ENCODE measurements at regions not wholly inside any gene's neighbourhood (a gene's known extent, or its start where the extent isn't known, plus 50 kb on each side); places are given as distances from the start of the nearest gene placed in this dataset.
"Not testable (repeated sequence)": the region's sequence is repeated elsewhere in the genome, so short reads cannot be mapped to it uniquely, and the experiment has no call there.

DNA sequence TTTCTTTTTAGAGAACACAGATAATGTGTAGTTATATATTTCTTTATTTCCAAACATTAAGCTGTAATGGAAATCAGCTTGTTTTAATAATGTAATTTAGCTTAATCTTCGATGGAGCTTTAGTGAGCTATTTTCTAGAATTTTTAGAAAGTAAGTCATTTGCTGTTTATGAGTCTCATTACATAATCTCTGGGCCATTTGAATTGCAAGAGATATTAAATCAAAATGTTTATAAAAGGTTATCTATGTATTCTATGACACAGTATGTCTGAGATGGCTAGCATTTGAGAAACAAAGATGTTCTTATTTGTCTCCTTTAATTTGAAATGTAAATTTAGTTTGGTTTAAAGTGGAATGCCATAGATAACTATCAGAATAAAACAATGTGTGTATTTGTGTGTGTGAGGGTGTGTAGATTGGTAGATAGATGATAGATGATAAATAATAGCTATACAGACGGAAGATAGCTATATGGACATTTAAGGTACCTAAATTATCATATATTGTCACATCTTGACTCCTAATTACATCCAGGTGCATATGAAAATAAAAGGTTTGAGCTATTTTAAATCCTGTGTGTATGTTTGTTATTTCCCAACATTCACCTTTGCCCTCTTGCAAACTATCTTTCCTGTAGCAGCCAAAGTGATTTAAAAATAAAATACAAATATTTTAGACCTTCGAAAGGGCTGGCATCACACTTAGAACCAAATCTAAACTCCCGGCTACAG, 478.0 kb upstream of the KLF6 start:
- no peak for DNase-seq (ENCODE audit: low read depth)

DNA sequence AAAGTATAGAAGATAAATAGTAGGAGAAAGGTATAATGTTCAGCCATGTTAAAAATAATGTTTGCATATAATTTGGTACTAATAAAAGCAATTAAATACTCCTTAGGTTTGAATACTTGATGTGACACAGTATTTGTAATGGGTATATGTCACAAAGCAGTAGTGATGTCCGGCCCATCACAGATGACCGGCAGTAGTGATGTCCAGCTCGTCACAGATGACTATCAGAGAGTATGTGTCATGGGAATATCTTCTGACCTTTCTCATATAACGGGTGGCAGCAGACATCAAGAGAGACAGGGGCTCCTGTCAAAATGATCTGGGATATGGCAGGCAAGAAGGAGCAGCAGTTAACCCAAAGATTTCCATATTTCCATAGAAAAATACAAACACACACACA, 477.4 kb upstream of the KLF6 start:
- DNase-seq (ENCODE audit: low read depth): no peak

DNA sequence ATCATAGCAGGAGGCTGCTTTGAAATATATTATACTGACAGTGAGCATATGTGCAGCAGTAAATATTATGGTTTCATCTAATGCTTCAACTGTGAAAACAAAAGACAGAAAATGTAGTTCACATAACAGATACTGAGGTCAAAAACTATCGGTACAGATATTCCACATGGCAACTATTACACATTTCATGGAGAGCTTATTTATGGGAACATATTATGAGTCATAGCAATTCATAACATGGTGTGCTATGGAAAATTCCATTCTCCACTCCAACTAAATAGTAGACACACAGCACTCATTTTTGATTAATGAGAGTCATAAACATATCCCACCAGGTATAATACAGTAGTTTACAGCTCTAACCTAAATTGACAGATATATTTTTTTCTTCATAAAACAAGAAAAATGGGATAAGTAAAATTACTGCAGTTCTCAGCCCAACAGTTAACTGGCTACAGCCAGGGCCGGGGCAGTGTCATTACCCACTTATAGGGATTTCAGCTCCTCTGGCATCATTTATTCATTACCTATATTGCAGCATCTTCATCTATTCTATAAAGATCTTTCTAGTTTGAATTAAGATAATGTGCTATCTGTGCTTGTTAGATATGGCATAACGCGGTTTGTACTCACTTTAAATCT, 475.6 kb upstream of the KLF6 start:
- no peak for DNase-seq (ENCODE audit: low read depth)

DNA sequence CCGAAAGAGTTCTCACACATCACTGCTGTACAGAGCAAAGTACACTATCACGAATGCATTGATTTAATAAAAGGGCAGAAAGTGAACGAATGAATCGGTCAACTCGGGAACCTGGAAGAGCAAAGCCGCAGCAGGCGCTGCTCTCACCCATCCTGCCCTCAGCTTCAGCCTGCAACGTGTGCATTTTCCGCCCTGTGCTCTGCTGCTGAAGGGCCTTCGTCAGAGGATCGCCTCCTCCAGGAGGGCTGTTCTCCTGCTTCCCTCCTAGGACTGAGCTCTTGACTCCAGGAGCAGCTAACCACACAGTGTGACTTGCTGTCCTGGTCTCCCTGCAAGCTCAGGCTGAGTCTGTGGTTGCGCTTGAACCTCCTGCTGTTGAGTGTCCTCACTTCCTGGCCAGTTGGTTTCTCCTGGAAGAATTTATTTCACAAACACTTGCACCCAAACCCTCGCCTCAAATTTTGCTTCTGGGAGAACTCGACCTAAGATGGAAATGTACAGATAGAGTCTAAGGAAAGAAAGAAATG, 473.0 kb upstream of the KLF6 start:
- no peak for DNase-seq (ENCODE audit: low read depth)

DNA sequence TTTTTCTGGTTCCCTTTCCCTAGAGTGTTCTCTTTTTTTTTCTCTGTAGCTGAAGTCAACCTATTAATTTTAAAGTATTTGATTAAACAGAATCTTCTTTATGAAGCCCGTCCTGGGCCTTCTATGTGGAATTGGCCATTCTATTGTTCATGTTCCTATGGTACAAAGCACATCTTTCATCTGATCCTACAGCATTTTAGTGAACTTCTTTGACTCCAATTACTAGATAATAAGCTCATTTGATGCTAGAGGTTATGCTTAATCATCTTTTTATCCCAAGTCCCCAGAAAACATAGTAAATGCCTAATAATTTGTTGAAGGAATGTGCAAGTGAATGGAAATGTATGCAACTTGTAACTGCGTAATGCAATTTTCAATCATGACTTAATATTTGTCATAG, 472.0 kb upstream of the KLF6 start:
- no peak for DNase-seq (ENCODE audit: low read depth)

DNA sequence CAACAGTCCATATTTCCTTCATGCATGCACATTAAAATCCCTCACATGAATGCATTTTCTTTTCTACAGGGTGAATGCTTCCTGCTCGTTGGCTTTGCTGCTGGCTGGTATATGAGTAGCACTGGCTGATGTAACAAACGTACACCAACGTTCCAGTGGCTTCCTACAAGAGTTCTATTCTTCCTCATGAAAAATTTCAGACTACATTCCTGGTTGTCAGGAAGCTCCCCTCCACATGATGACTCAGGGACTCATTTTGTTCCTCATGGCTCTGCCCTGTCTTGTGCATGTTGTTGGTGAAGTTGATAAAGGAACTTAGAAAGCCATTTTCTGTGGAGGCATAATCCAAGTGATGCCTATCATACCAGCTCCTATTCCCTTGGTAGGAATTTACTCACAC, 470.7 kb upstream of the KLF6 start:
- no peak for DNase-seq (ENCODE audit: low read depth)

DNA sequence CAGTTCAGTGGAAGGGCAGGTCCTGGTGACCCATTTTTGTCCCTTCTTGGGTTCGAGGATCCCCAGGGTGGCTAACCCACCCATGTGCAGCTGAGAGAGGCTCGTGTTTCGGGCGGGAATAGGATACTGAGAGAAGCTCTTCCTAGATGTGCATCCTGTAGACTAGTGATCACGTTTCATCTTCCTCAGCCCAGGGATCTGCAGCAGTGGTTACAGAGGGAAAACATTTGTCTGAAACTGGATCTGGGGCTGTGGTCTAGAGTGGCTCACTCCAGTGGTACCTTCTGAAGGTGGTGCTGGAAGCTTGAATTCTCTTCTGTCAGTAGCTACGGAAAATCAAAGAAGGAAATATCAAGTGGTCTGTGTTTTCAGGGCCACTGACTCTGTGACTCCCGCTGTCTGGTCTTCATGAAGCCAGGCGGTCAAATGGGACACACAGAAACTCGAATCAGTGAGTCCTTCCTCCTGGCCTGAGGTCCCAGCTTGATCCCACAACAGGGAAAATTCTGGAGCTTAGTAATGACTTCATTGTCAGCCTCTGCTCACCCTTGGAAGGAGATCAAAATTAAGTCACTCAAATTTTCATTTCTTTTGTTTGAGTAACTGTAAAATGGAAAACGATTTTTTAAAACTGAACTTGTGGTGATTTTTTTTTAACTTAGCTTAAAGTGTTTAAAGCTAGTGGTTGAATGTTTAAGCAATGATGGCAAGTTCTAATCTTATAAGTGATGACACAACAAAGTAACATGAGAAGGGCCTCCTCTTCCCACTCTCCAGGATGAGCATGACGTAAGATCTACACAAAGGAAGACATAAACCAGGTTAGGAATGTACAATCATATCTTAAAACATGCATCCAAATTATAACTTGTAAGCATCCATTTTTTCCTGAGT, 469.3 kb upstream of the KLF6 start:
- DNase-seq (ENCODE audit: low read depth): no peak

DNA sequence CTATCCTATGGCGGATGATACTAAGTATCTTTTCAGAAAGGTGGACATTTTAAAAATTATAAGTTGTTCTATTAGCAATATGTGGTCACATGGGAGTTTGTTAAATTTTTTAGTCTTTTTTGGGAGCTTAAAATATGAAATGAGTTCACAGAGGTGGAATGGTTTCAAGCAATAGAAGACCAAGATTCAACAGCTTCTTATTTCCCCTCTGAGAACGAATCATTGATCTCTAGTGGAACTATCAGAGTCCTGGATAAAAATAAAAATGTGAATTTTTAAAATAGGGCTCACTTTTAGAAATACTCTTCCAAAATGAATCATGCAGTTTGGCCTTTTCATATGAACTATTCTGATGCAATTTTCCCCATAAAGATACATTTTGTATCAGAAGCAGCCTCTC, 467.7 kb upstream of the KLF6 start:
- DNase-seq (ENCODE audit: low read depth): no peak

DNA sequence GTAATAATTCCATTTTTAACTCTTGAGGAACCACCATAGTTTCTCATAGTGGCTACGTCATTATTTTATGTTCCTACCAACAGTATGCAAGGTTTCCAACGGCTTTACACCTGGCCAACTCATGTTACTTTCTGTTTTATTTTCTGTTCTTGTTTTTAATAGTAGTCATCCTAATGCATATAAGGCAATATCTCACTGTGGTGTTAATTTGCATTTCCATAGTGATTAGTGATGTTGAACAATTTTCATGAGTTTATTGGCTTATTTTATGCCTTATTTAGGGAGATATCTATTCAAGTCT, 465.5 kb upstream of the KLF6 start:
- no peak for DNase-seq (ENCODE audit: low read depth)

DNA sequence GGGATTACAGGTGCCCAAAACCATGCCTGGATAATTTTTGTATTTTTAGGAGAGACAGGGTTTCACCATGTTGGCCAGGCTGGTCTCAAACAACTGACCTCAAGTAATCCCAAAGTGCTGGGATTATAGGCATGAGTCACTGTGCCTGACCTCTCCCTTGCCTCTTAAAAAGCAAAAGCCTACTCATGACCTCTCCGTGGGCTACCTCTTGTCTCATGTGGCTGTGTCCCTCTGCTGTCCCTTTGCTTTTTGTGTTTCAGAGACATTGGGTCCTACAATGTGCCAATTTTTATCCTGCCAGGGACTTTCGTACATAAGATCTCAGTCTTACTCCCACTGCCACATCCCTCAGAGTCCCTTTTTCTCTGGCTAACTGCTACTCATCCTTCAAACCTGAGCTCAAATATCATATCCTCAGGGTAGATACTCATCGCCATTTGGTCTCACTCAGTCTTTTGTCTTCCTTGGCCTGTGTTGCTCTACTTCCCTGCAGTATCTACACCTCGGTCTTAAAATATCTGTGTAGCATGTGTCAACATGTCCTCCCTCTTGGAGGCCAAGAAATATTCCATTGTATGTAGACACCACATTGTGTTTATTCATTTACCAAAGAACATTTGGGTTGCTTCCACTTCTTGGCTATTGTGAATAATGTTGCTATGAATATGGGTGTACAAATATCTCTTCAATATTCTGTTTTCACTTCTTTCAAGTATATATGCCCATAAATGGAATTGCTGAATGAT, 465.0 kb upstream of the KLF6 start:
- DNase-seq (ENCODE audit: low read depth): no peak

DNA sequence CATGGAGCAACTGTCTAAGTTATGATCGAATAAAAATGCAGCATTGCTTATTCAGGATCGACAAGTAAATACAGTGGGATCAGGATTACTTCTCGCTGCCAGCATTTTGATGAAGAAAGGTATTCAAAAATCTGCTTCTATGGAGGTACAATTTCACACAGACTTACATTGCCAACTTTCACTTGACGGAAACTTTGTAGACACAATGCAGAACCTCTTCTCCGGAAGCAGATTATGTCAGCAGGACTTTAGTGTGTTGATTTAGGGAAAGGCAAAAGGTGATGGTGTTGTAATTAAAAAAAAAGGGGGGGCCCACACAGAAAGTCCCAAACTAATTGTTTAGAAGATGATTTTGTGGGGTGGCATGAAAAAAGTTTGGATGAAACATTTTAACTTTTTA, 462.4 kb upstream of the KLF6 start:
- DNase-seq (ENCODE audit: low read depth): no peak

DNA sequence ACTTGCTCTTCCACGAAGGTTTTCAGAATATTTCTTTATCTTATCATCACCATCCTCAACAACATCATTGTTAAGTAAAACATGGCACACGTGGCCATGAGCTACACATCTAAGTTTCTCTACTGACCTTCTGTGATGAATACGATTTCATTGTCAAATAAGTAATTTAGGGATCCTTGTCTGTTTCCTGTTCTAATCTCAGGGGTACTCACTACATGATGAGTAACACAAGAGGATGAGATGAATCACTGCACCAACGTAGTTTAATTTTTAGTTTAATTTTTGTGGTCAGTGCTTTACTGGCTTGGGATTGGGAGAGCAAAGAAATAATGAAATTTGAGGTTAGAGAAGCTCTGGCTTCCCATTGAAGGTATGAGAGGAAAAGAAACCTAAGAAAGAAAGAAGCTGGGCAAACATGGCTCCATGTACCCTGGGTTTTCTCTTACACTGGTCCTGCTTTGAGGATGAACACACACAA, 461.9 kb upstream of the KLF6 start:
- peak; percentile 83 for DNase-seq (ENCODE audit: low read depth)

DNA sequence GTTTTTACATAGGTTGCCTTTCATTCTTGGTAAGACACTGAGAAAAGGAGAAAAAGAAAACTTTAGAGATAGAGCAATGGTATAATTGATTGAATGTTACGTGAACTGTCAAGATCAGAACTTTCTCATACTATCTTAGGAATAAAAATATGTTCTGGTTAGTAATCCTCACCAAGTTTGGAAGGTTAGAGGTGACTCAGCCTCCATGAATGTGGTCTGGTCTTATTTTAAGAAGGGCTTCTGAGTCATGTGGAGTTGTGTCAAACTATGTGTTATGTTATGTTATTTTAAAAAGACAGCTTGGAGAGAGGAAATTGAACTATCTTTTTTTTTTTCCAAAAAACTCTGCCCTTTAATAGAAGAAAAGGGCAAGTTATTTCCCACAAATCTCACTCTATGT, 458.6 kb upstream of the KLF6 start:
- peak; percentile 94 for DNase-seq (ENCODE audit: low read depth)

DNA sequence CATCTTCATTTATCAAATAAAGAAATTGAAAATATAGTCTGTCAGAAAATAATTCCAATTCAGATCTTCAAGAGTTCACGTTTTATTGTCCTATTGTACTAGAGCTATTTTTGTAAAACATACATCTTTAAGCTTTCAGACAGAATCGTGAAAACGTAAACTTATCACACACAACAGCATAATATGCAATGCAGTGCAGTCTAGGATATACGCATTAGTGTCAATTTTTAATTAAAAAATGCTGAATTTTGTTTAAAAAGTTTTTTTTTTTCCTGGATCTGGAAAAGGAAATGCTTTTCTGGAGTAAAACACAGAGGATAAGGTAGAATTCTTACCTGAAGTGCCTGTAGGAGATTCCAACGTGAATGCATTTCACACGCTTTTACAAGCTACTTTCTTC, 458.2 kb upstream of the KLF6 start:
- DNase-seq (ENCODE audit: low read depth): no peak

DNA sequence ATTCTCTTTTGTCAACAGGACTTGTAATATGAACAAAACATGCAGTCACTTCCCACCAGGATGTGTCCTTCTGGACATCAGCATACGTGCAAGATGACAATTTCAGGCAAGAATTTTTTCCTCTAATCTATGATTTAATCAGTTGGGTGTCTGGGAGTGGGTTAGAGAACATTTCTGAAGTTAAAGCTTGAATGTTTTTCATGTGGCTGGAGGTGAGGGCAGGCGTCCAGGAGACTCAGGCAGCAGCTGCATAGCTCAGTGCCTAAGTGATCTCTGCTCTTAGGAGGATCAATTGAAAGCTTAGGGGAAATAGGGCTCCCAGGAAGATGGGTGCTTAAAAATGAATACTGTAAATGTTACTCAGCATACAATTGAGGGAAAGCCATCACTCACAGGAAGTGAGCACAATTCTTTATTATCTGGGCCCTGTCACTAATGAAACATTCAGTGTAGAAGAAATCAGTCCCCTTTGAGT, 457.6 kb upstream of the KLF6 start:
- peak; percentile 76 for DNase-seq (ENCODE audit: low read depth)

DNA sequence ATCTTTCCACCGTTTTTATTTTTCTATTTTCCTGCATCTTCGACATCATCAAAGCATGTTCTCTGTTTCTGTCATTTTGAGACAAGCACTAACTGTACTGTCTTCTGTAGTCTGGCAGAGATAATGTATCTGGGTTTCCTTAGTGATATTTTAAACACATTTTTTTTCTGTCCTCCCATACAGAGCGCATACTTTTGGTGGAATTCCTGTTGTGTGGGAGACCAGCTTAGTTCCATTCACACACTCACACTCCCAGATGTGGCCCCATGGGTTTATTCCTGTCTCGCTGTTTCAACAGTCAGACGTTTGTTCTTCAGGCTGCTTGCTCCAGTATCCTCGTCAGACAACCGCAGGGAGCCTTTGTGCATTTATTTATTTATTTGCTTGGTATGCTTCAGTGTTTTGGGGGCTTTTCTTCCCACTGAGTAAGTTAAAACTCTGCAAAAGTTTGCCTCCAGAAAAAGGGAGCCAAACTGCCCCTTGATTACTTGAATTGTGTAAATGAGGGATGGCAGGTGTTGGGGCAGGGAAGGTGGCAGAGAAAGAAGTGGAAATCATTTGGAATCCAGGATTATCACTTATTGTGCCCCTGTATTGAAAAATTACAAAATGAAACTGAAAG, 456.8 kb upstream of the KLF6 start:
- DNase-seq (ENCODE audit: low read depth): peak; percentile 98

DNA sequence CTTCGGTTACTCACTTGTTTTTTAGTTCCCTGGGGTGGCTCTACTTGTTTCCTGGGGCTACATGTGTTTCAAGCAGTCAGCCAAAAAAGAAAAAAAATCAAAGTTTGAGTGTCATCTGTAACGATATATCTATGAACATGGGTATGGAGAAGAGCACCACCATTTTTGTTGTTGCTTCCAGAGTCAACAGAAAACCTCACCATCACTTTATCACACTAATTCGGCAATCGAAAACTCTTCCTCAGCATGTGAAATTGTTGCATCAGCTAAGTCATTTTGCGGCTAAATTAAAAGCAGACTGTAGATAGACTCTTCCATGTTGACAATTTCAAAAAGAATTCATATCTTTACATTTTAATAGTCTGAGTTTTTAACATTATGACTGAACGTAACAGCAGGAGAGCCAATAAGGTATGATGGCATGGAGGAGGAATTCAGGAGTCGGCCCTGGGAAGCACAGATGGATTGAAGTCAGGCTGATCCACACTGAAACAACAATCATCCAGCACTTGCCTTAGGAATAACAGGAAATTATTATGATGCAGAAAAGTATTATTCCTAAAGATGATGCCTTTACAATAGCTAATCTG, 455.7 kb upstream of the KLF6 start:
- DNase-seq (ENCODE audit: low read depth): peak; percentile 79

DNA sequence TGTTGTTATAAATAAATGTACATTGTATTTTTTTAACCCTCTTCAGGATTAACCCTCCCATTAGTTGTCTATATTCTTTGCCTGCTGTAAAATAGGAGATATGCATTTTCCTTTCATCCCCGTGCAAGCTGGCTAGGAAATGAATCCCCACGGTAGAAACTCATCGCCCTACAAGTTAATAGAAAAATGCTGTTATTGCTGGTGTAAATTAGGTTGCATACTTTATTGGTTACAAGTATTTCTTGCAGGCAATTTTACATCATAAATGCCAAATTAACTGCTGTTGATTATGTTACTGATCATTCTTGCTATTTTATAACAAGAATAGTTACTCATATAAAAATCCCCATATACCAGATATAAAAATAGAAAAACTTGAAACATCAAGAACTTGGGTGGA, 454.2 kb upstream of the KLF6 start:
- no peak for DNase-seq (ENCODE audit: low read depth)

DNA sequence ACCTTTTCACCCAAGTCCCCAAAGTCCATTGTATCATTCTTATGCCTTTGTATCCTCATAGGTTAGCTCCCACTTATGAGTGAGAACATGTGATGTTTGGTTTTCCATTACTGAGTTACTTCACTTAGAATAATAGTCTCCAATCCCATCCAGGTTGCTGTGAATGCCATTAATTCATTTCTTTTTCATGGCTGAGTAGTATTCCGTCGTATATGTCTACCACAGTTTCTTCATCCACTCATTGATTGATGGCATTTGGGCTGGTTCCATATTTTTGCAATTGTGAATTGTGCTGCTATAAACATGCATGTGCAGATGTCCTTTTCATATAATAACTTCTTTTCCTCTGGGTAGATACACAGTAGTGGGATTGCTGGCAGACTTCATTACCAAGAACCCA, 451.9 kb upstream of the KLF6 start:
- DNase-seq (ENCODE audit: low read depth): not testable (repeated sequence)

DNA sequence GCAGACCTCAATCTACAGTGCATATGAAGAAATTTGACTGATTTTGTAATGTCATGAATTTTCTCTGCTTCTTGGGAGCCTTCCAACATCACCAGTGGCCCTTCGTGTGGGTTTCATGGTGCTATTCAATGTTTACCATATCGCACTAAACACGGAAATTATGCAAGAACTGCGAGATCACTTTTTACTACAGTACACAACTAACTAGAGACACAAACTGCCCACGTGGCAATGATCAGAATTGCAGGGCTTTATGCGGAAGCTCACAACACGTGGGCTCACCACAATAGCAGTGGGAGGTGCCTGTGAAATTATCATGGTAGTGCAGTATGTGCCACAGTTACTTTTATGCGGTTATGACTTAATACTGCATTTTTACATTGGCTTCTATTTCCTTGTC, 449.7 kb upstream of the KLF6 start:
- no peak for DNase-seq (ENCODE audit: low read depth)

DNA sequence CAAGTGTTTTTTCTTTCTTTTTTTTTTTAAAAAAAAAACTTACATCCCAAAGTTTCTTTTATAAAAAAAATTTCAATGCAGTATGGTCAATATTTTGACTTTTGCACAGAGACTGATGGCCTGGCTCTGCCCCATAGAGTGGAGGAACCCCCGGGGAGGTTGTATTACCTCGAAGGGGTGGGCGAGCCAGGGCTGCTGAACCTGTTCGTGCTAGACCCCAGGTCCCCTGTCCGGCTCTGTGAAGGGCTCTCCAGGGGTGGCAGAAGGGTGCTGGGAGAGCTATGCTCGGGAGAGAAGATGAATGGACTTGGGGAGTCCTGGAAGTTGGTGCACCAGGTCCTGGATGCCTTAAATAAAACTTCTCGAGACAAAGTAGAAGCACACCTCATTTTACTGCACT, 446.4 kb upstream of the KLF6 start:
- DNase-seq (ENCODE audit: low read depth): no peak

Measured in GM04504 (cell line).